Mesothelial cell of epicardium (in vitro differentiated cells): ENCODE measurements at regions not wholly inside any gene's neighbourhood (a gene's known extent, or its start where the extent isn't known, plus 50 kb on each side); places are given as distances from the start of the nearest gene placed in this dataset.

ENCODE experiments used
- DNase-seq, 2 experiments: peaks; one replicate each; pipeline ENCODE4 v3.0.0; 2021; ENCODE audit warnings: low spot score in 2 of 2; ENCODE audit not compliant: unreplicated experiment in 2 of 2
- H3K27ac Mint-ChIP-seq: 2 replicates; pipeline ENCODE4 v1.8.0; 2021; ENCODE audit warnings: mixed read lengths
- H3K27me3 Mint-ChIP-seq: 2 replicates; pipeline ENCODE4 v1.8.0; 2021; ENCODE audit warnings: low read depth, mixed read lengths
- H3K36me3 Mint-ChIP-seq: 2 replicates; pipeline ENCODE4 v1.8.0; 2021; ENCODE audit warnings: mixed read lengths
- H3K4me1 Mint-ChIP-seq: 2 replicates; pipeline ENCODE4 v1.8.0; 2021; ENCODE audit warnings: mixed read lengths
- H3K4me3 Mint-ChIP-seq: 2 replicates; pipeline ENCODE4 v1.8.0; 2021; ENCODE audit warnings: mild to moderate bottlenecking, moderate library complexity, mixed read lengths
- H3K9me3 Mint-ChIP-seq: 2 replicates; pipeline ENCODE4 v1.8.0; 2021; ENCODE audit warnings: mixed read lengths
- CTCF ChIP-seq: fragments of 200-600 bp; sonication (generic); IDR thresholded peaks from one replicate; pipeline ENCODE4 v1.5.0; 2021; ENCODE audit warnings: antibody characterized with exemption; ENCODE audit not compliant: unreplicated experiment

GRCh38 chr13:50123002-50123401, 107.8 kb downstream of the KCNRG start:
- H3K27ac Mint-ChIP-seq = no peak overlapping the region
- no peaks in the 10 kb centered on the region for H3K36me3 Mint-ChIP-seq
- H3K4me3 Mint-ChIP-seq = peak overlapping the region; percentile 75
- TF ChIP-seq CTCF = no peak
- peaks cover 54% of the 10 kb centered on the region for H3K27me3 Mint-ChIP-seq
- no peak for DNase-seq
- H3K4me1 Mint-ChIP-seq = peaks cover 27% of the 10 kb centered on the region
- no peaks in the 10 kb centered on the region for H3K9me3 Mint-ChIP-seq

GRCh38 chr13:50123515-50123861, 108.2 kb downstream of the KCNRG start:
- Mint-ChIP-seq H3K4me1 (peaks cover 32% of the 10 kb centered on the region), H3K36me3 (no peaks in the 10 kb centered on the region), H3K27me3 (peaks cover 58% of the 10 kb centered on the region), H3K27ac (peak overlapping the region; percentile 86), H3K9me3 (no peaks in the 10 kb centered on the region), H3K4me3 (peak overlapping the region; percentile 75)
- no peak for DNase-seq
- no peak for TF ChIP-seq CTCF

- H3K4me1 Mint-ChIP-seq = peaks cover 34% of the 10 kb centered on the region
These were observed 108.8 kb downstream of the KCNRG start for GRCh38 chr13:50123862-50124535.

GRCh38 chr13:50124536-50125303, 109.5 kb downstream of the KCNRG start:
- Mint-ChIP-seq H3K27ac (peak overlapping the region; percentile 67), H3K36me3 (no peaks in the 10 kb centered on the region), H3K4me1 (peaks cover 38% of the 10 kb centered on the region), H3K4me3 (peak overlapping the region; percentile 74), H3K27me3 (peaks cover 71% of the 10 kb centered on the region), H3K9me3 (no peaks in the 10 kb centered on the region)
- no peak for TF ChIP-seq CTCF
- DNase-seq = peak; percentile 79 to 80

More at GRCh38 chr13:50123862-50124535, 108.8 kb downstream of the KCNRG start:
- H3K27me3 Mint-ChIP-seq = peaks cover 63% of the 10 kb centered on the region
- H3K27ac Mint-ChIP-seq = peak overlapping the region; percentile 86
- H3K4me3 Mint-ChIP-seq = peak overlapping the region; percentile 75
- peak in 1 of 2 experiments; percentile 29 for DNase-seq
- H3K36me3 Mint-ChIP-seq = no peaks in the 10 kb centered on the region
- no peaks in the 10 kb centered on the region for H3K9me3 Mint-ChIP-seq
- no peak for TF ChIP-seq CTCF

GRCh38 chr13:50125304-50125553, 110.0 kb downstream of the KCNRG start:
- Mint-ChIP-seq H3K4me3 (peak overlapping the region; percentile 74), H3K27me3 (peaks cover 76% of the 10 kb centered on the region), H3K36me3 (no peaks in the 10 kb centered on the region), H3K9me3 (no peaks in the 10 kb centered on the region), H3K27ac (peak overlapping the region; percentile 67), H3K4me1 (peaks cover 42% of the 10 kb centered on the region)
- TF ChIP-seq CTCF = no peak
- DNase-seq = peak in 1 of 2 experiments; percentile 29
